Neural cell (in vitro differentiated cells): ENCODE measurements at regions not wholly inside any gene's neighbourhood (a gene's known extent, or its start where the extent isn't known, plus 50 kb on each side); places are given as distances from the start of the nearest gene placed in this dataset.

ENCODE experiments used
- H2AFZ ChIP-seq: fragments of 200-600, 300-800 bp; sonication (generic), shearing (Covaris generic); 2 replicates; pipeline ENCODE4 v1.6.0; 2014; ENCODE audit warnings: low read depth, mild to moderate bottlenecking, antibody characterized with exemption, low read length, moderate library complexity
- H3F3A ChIP-seq: fragments of 200-600 bp; shearing (Covaris generic); 2 replicates; pipeline ENCODE4 v1.6.1; 2016; ENCODE audit warnings: mild to moderate bottlenecking, moderate library complexity, mixed read lengths, antibody characterized with exemption, low read length; ENCODE audit not compliant: insufficient read depth, poor library complexity, severe bottlenecking
- H3K27ac ChIP-seq: fragments of 200-600, 300-800 bp; sonication (generic), shearing (Covaris generic); 2 replicates; pipeline ENCODE4 v1.5.1; 2014; ENCODE audit warnings: mild to moderate bottlenecking, low read length, moderate library complexity
- H3K27me3 ChIP-seq: fragments of 300-800, 200-600 bp; sonication (generic), shearing (Covaris generic); 2 replicates; pipeline ENCODE4 v1.6.0; 2014; ENCODE audit warnings: mild to moderate bottlenecking, low read depth, low read length, moderate library complexity; ENCODE audit not compliant: insufficient read depth
- H3K36me3 ChIP-seq: fragments of 300-800, 200-600 bp; sonication (generic), shearing (Covaris generic); 2 replicates; pipeline ENCODE4 v1.5.1; 2014; ENCODE audit warnings: mild to moderate bottlenecking, antibody characterized with exemption, low read length, moderate library complexity; ENCODE audit not compliant: insufficient read depth
- H3K4me2 ChIP-seq: fragments of 300-800, 200-600 bp; sonication (generic), shearing (Covaris generic); 2 replicates; pipeline ENCODE4 v1.6.0; 2014; ENCODE audit warnings: mild to moderate bottlenecking, low read length
- H3K4me3 ChIP-seq: fragments of 300-800, 200-600 bp; sonication (generic), shearing (Covaris generic); 2 replicates; pipeline ENCODE4 v1.5.1; 2014; ENCODE audit warnings: mild to moderate bottlenecking, low read length, moderate library complexity
- H3K79me2 ChIP-seq: fragments of 200-600 bp; shearing (Covaris generic); replicated peaks from 2 replicates; pipeline ENCODE4 v1.6.0; 2014; ENCODE audit warnings: mild to moderate bottlenecking, low read length, moderate library complexity; ENCODE audit not compliant: insufficient read depth
- H3K9ac ChIP-seq: fragments of 300-800, 200-600 bp; sonication (generic), shearing (Covaris generic); 2 replicates; pipeline ENCODE4 v1.6.1; 2016; ENCODE audit warnings: mild to moderate bottlenecking, low read length, mixed read lengths
- H3K9me2 ChIP-seq: fragments of 200-600 bp; shearing (Covaris generic); 2 replicates; pipeline ENCODE4 v1.6.1; 2016; ENCODE audit warnings: mild to moderate bottlenecking, low read length, mixed read lengths; ENCODE audit not compliant: insufficient read depth
- H3K9me3 ChIP-seq: fragments of 200-600, 300-800 bp; sonication (generic), shearing (Covaris generic); 2 replicates; pipeline ENCODE4 v1.6.1; 2016; ENCODE audit warnings: mild to moderate bottlenecking, mixed run types, low read length, moderate library complexity, mixed read lengths
- H4K20me1 ChIP-seq: fragments of 200-600 bp; shearing (Covaris generic); 2 replicates; pipeline ENCODE4 v1.6.1; 2016; ENCODE audit warnings: mild to moderate bottlenecking, mixed run types; ENCODE audit not compliant: insufficient read depth
- CTCF ChIP-seq: fragments of 450-650 bp; IDR thresholded peaks from 2 replicates; pipeline ENCODE4 v1.5.1; 2014; ENCODE audit warnings: antibody characterized with exemption, mild to moderate bottlenecking, moderate library complexity; ENCODE audit not compliant: poor library complexity, severe bottlenecking
- EP300 ChIP-seq: fragments of 450-650 bp; conservative IDR thresholded peaks from 2 replicates; pipeline ENCODE4 v1.6.1; 2014; ENCODE audit warnings: antibody characterized with exemption, mild to moderate bottlenecking, moderate library complexity; ENCODE audit not compliant: poor library complexity, severe bottlenecking
- EZH2 ChIP-seq: fragments of 200-600, 300-800 bp; shearing (Covaris generic), sonication (generic); IDR thresholded peaks from 2 replicates; pipeline ENCODE4 v1.6.1; 2014; ENCODE audit warnings: antibody characterized with exemption, low read length, borderline replicate concordance, mild to moderate bottlenecking; ENCODE audit not compliant: insufficient read depth, poor library complexity, severe bottlenecking
- MXI1 ChIP-seq: fragments of 450-650 bp; conservative IDR thresholded peaks from 2 replicates; pipeline ENCODE4 v1.6.1; 2014; ENCODE audit warnings: antibody characterized with exemption, mild to moderate bottlenecking; ENCODE audit not compliant: poor library complexity, severe bottlenecking
- POLR2AphosphoS5 ChIP-seq: IDR thresholded peaks from 2 replicates; pipeline ENCODE4 v1.6.1; 2012
- RAD21 ChIP-seq: fragments of 450-650 bp; conservative IDR thresholded peaks from 2 replicates; pipeline ENCODE4 v1.6.1; 2014; ENCODE audit warnings: antibody characterized with exemption, mild to moderate bottlenecking, moderate library complexity
- REST ChIP-seq: IDR thresholded peaks from 2 replicates; pipeline ENCODE4 v1.6.1; 2012; ENCODE audit warnings: borderline replicate concordance
- SMC3 ChIP-seq: fragments of 450-650 bp; conservative IDR thresholded peaks from 2 replicates; pipeline ENCODE4 v1.6.1; 2014; ENCODE audit warnings: antibody characterized with exemption, mild to moderate bottlenecking, moderate library complexity; ENCODE audit not compliant: poor library complexity
- TAF1 ChIP-seq: IDR thresholded peaks from 2 replicates; pipeline ENCODE4 v1.6.1; 2012; ENCODE audit warnings: low read depth

- H3K27ac ChIP-seq: no peak overlapping the region
- no peaks in the 10 kb centered on the region for H3K79me2 ChIP-seq
- no peak overlapping the region for H3K9ac ChIP-seq
- no peaks in the 10 kb centered on the region for H3F3A ChIP-seq
- H3K27me3 ChIP-seq: no peaks in the 10 kb centered on the region
- no peak overlapping the region for H3K4me3 ChIP-seq
- H3K4me2 ChIP-seq: no peak overlapping the region
- no peaks in the 10 kb centered on the region for H4K20me1 ChIP-seq
- no peaks in the 10 kb centered on the region for H3K9me2 ChIP-seq
- no peak overlapping the region for H2AFZ ChIP-seq
- TF ChIP-seq CTCF: no peak
- no peak for TF ChIP-seq EP300
- TF ChIP-seq REST: no peak
- TF ChIP-seq RAD21: no peak
- no peak for TF ChIP-seq TAF1
- TF ChIP-seq EZH2: no peak
- TF ChIP-seq SMC3: no peak
- no peak for TF ChIP-seq POLR2AphosphoS5
- TF ChIP-seq MXI1: no peak
- H3K36me3 ChIP-seq: no peaks in the 10 kb centered on the region
- H3K9me3 ChIP-seq: no peaks in the 10 kb centered on the region
Measured at GRCh38 chr2:55811048-55811447, 112.5 kb downstream of the EFEMP1 start.

- Histone ChIP-seq H3K9ac (no peak overlapping the region), H3K4me3 (no peak overlapping the region), H4K20me1 (no peaks in the 10 kb centered on the region), H3K79me2 (no peaks in the 10 kb centered on the region), H2AFZ (no peak overlapping the region), H3K36me3 (no peaks in the 10 kb centered on the region), H3K27ac (no peak overlapping the region), H3K4me2 (no peak overlapping the region), H3K27me3 (no peaks in the 10 kb centered on the region), H3K9me2 (no peaks in the 10 kb centered on the region), H3F3A (no peaks in the 10 kb centered on the region), H3K9me3 (no peaks in the 10 kb centered on the region)
- TF ChIP-seq CTCF: no peak
- no peak for TF ChIP-seq TAF1
- no peak for TF ChIP-seq REST
- TF ChIP-seq MXI1: no peak
Measured at GRCh38 chr2:55810622-55811020, 113.0 kb downstream of the EFEMP1 start.
